ENCODE measurements at regions not wholly inside any gene's neighbourhood (a gene's known extent, or its start where the extent isn't known, plus 50 kb on each side); places are given as distances from the start of the nearest gene placed in this dataset.

DNA sequence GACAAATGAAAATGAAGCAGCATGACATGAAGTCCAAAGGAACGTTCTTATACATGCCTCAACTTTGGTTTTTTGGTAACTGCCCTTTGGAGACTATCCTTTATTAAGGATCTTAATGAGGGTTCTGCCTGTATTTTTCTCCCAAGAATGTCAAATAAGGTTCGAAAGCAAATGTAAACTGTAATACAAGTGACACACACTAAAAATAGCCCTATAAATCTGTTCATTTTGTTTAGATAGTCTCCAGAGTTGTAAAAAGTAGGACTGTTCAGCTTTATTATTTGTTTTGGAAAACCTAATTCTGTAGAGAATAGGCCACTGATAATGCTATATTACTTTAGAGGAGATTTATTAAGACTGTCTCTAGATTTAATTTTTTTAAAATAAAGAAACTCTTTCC is 80.5 kb upstream of the CDIN1 start:
- no peak for DNase-seq

DNA sequence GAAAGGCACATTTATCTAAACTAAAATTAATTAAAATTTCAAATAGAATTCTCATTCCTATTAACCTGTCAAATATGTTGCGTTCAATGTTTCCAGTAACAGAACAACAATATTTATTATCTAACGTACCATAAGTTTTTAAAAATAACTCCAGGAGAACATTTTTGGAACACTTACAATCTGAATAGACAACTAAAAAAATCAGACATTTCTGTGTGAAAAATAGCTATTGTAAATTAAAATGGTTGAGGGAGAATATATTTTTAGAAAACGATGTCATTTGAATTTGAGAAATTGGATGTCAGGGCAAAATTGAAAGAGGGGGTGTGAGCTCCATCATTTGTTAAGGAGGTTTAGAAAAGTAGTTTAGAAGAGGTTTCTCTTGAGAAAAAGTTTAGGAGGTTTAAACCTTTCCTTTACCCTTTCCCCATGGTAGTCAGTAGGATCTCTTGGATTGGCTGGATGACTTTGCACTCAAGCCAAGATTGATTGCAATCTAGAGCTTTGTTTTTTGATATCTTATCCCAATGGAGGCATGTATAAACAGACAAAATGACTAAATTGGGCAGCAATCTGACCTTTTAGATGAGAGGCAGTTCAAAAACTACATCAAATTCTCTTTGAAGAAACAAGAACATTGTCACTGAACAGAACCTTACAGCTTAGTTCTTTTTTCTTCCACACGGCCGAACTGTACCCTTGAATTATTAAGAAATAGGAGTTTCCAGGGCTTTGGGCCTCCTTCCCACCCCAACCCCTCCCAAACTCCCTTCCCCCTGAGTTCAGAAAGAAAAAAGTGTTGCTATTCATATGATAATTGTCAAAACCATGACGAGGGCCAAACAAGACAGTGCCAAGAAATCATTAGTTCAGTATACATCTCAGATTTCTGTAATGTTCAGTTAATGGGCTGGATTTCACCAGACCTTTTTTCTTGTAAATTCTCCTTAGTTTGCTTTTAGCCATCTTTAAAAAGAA is 79.7 kb upstream of the CDIN1 start:
- DNase-seq = no peak

DNA sequence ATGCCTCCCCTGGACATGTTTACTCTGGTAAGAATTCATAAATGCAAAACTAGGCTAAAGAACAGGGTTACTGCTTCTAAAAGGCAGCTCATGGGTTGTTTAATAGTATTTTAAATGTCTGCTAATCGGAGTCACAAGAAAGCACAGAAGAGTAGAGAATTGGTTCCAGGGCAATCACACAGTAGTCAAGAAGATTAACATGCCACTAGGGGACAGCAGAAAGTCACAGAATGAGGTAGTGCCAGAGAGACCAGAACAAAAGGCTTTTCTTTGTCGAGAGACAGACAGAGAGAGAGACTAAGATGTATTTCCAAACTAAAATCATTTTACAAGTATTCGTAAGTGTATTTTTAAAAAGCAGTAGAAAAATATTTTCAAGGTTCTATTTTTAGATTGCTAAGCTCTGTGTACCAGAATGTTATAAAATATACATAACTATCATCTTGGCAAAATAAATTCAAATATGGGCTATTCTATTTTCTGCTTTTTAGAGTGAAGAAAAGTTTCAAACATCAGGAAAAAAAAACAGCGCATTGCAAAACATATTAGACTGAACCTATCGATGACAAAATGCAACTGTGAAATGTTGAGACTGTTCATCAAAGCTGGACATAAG is 78.3 kb upstream of the CDIN1 start:
- no peak for DNase-seq

DNA sequence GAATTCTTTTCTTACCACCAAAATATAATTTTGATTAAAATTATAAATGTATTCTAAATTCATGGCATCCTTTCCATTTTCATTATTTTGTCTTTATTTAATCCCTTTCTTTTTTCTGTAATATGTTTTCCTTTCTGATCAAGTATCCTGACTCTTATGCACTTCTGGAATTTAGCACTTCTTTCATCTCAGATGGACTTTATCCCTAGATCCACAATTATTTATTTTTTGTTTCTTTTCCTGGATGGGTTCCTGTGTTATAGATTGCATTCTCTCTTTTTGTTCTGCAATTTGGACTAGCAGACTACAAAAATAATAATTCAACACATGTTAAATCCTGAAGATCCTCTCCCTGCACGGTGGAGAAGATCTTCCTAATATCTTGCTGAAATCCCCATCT is 76.9 kb upstream of the CDIN1 start:
- no peak for DNase-seq

DNA sequence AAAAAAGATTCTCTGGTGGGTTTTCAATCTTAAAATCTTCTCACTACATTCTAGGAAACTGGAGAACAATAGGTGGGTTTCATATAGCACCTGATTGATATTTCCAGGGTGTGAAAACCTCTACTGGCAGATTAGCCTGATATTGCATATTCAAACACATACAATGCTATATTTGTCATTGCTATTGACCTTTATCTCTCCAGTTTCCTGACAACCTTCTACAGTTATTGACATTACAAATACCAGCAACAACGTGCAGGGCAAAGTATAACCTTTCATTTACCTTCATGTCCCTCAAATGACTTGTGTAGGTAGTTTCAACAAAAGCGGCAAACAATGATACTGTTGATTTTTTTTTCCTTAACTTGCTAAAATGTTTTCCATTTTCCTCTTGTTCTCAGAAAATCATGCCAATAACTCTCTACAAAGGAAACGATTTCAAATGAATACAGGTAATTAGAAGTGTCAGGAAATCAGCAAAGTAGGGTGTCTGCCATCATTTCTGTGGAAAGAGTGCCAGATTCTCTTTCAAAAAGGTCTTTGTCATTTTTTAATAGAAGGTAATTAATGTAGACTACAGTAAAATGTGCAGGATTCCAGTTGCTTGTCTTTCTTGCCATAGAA is 72.6 kb upstream of the CDIN1 start:
- DNase-seq = no peak

DNA sequence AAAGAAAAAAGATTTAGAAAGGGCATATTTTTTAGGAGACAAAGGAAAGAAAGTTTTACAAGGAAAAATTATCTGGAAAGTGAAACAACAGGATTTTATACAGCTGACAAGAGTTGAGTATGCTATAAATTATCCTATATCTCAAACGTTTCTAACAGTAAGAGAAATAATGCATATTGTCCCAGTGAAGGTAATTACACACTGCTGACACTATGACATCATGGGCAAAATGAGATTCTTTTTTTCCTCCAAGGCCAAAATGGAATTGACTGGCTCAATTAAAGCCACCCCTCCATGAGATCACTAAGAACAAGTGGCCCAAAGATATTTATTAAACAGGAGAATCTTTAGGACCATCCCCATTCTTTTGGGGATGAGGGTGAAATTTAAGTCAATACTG is 72.0 kb upstream of the CDIN1 start:
- DNase-seq = no peak

DNA sequence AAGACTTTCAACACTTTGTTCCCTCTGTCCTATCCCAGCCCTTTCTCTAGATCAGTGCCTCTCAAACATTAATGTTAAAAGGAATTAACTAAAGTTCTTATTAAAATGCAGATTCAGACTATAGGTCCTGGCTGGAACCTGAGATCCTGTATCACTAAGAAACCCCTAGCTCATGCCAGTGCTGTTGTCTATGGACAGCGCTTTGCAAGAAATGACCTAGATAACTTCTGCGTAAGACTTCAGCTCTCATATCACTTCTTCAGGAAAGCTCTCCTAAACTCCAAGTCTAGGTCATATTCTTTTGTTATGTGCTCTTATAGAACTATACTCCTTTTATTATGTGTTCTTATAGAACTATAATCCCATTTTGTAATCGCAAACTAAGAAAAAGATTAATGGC is 67.8 kb upstream of the CDIN1 start:
- DNase-seq = no peak

DNA sequence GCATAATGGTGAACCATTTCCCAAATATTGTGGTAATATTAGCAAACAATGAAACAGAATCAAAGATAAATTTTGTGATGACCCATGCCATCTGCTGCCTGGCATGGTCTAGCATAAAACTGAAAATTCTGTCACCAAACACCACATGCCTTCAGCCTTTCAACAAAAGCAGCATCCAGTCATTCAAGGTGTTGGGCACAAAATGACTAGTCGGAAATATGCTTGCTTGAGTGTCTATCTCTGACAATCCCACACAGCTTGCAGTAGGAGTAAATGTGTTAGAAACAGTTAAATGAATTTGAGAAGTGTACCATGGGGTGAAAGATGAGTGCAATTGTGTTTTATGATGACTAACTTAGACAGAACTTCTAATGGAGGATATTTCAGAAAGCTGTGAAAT is 61.7 kb upstream of the CDIN1 start:
- no peak for DNase-seq

DNA sequence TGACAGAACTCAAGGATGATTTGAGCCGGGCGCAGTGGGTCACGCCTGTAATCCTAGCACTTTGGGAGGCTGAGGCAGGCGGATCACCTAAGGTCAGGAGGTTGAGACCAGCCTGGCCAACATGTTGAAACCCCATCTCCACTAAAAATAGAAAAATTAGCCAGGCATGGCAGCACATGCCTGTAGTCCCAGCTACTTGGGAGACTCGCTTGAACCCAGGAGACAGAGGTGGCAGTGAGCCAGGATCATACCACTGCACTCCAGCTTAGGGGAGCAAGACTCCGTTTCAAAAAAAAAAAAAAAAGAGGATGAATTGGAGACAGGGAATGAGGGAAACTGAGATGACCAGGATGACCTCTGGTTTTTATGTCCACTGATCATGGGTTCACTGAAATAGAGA is 60.4 kb upstream of the CDIN1 start:
- DNase-seq = no peak

DNA sequence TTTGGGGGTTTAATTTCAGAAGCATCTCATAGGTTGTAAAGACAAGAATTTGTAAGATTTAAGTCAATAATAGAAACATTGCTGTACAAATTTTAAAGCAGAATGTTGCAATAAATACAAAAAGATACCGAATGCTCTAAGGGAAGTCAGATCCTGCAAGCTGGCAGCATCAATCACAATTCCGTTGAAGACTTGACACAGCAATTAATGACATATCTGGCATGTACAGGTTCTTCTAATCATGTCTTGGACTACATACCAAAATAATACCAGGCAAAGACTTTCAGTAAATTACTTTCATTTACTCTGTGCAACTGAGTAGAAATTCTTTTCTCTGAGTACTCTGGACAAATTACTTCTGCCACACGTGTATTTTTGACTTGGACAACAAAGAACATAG is 54.0 kb upstream of the CDIN1 start:
- DNase-seq = no peak

DNA sequence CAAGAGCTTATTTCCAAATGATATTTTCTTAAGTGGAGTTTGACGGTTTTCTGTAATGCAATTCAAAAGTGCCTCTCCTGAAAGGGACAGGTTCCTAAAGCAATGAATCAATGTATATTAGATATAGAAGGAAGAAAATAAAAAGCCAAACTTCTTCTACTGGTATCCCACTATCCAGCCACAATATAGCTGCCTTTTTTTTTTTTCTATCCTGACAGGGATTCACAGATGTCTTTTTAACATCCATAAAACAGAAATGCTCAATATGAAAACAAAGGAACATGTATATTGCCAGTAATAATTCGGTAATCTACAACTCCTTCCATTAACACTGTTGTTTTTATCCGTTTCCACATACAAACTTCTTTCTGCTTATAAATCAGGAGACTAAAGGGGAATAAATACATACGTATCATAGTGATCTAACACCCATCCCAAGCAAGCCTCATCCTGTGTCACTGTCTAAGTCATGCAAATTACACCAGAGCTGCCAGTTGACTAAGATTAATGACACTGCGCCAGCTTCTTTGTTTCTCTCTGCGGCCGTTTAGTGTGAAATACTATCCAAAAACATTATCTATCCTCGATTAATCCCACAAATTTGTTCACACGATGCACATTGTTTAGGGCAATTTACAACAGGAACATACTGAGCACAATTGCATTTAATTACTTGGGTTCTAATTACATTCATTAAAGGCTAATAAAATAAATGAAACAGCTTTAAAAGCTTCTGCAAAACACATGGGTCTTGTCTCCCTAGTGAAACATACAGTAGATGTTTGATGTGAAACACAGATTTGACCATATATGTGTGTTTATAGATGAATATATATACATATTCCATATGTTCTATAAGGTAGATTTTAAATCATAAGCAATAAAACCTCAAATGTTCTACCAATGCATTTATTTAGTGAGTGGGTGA is 51.9 kb upstream of the CDIN1 start:
- DNase-seq = no peak

DNA sequence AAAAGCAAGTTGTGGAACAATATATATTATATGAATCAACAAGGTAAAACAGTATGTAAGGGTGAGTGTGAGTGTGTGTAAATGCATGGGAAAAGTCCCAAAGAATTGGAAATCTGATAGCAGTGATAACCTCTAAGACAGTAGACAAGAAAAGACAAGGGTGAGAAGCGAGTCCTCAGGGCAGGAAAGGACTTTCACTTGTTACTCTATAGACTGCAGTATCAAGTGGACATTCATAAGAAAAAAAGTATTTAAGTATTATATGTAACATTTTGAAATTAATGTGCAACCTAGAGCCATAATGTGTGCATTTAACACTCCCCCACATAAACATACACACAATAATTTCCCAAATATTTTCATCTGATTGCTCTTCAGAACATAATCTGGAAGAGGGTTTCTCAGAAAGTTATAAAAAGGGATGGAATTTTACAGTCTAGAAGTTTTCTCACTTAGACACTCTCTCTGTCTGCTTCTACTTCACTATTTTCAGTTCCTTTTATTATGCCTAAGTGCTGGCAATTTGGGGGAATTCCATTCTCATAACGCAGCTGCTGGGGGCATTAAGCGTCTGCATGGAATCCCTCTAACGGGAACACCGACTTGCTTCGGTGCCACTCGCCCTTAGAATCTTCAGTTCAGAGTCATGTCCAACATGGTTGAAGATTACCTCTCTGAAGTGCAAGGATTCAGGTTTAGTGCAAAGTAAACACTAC is 50.0 kb upstream of the CDIN1 start:
- DNase-seq = no peak

All from activated effector memory CD4-positive, alpha-beta T cell treated with Interleukin-2 at 50 U/mL for 16 hours (primary cell).